ENCODE measurements at regions not wholly inside any gene's neighbourhood (a gene's known extent, or its start where the extent isn't known, plus 50 kb on each side); places are given as distances from the start of the nearest gene placed in this dataset.

GRCh38 chr14:95442016-95442632, 74.3 kb downstream of the SYNE3 start:
- DNase-seq (ENCODE audit: low read depth in 2 of 2), result no peak

- no peak for DNase-seq (ENCODE audit: low read depth in 2 of 2)
These were observed 75.5 kb downstream of the SYNE3 start for GRCh38 chr14:95440951-95441350.

GRCh38 chr14:95440496-95440895, 76.0 kb downstream of the SYNE3 start:
- no peak for DNase-seq (ENCODE audit: low read depth in 2 of 2)

- DNase-seq (ENCODE audit: low read depth in 2 of 2), result no peak
These were observed 76.6 kb downstream of the SYNE3 start for GRCh38 chr14:95439881-95440280.

- DNase-seq (ENCODE audit: low read depth in 2 of 2), result no peak
These were observed 78.7 kb downstream of the SYNE3 start for GRCh38 chr14:95437715-95438114.

GRCh38 chr14:95436354-95436753, 80.1 kb downstream of the SYNE3 start:
- DNase-seq (ENCODE audit: low read depth in 2 of 2), result no peak

GRCh38 chr14:95434121-95434520, 82.3 kb downstream of the SYNE3 start:
- DNase-seq (ENCODE audit: low read depth in 2 of 2), result no peak

- DNase-seq (ENCODE audit: low read depth in 2 of 2), result no peak
These were observed 83.4 kb downstream of the SYNE3 start for GRCh38 chr14:95433094-95433478.

GRCh38 chr14:95432144-95433093, 84.0 kb downstream of the SYNE3 start:
- no peak for DNase-seq (ENCODE audit: low read depth in 2 of 2)

GRCh38 chr14:95431199-95432143, 85.0 kb downstream of the SYNE3 start:
- no peak for DNase-seq (ENCODE audit: low read depth in 2 of 2)

- DNase-seq (ENCODE audit: low read depth in 2 of 2), result no peak
These were observed 87.9 kb downstream of the SYNE3 start for GRCh38 chr14:95428557-95428956.

GRCh38 chr14:95426116-95426475, 90.4 kb downstream of the SYNE3 start:
- no peak for DNase-seq (ENCODE audit: low read depth in 2 of 2)

GRCh38 chr14:95425369-95426115, 90.9 kb downstream of the SYNE3 start:
- no peak for DNase-seq (ENCODE audit: low read depth in 2 of 2)

GRCh38 chr14:95424529-95424928, 91.9 kb downstream of the SYNE3 start:
- DNase-seq (ENCODE audit: low read depth in 2 of 2), result no peak

GRCh38 chr14:95421741-95422140, 94.7 kb downstream of the SYNE3 start:
- DNase-seq (ENCODE audit: low read depth in 2 of 2), result no peak

GRCh38 chr14:95420060-95420459, 96.4 kb downstream of the SYNE3 start:
- DNase-seq (ENCODE audit: low read depth in 2 of 2), result no peak

GRCh38 chr14:95419569-95419968, 96.9 kb downstream of the SYNE3 start:
- DNase-seq (ENCODE audit: low read depth in 2 of 2), result no peak

GRCh38 chr14:95418858-95419257, 97.6 kb downstream of the SYNE3 start:
- no peak for DNase-seq (ENCODE audit: low read depth in 2 of 2)

GRCh38 chr14:95417492-95417891, 97.8 kb upstream of the CLMN start:
- no peak for DNase-seq (ENCODE audit: low read depth in 2 of 2)

- no peak for DNase-seq (ENCODE audit: low read depth in 2 of 2)
These were observed 96.3 kb upstream of the CLMN start for GRCh38 chr14:95415993-95416392.
